ENCODE measurements at regions not wholly inside any gene's neighbourhood (a gene's known extent, or its start where the extent isn't known, plus 50 kb on each side); places are given as distances from the start of the nearest gene placed in this dataset.

DNA sequence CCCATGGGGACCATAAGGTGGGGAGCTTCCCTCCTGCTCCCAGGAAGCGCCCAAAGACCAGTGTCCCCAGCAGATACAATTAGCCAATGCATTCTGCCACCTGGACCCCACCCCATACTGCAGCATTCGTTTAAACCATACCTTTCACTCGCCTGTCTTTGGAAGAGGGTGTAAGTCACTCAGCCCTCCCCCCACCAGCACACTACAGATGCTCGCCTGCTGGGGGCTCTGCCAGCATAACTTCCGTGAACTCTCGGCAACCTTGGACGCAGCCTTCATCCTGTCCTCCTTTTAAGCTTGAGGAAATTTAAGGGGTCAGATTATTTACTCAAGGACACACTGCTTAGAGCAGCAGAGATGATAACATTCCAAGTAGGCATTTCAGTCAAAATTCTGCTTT, 94.4 kb upstream of the NAA20 start:
- Histone ChIP-seq H3K4me3 (ENCODE audit: low read depth, low read length) (no peak overlapping the region), H3K36me3 (ENCODE audit: control insufficient read depth in 2 of 2, insufficient read depth in 1 of 2, low read length in 2 of 2) (no peaks in the 10 kb centered on the region), H3K27ac (ENCODE audit: extremely low read depth, low read depth, low read length) (no peak overlapping the region), H3K4me1 (ENCODE audit: control insufficient read depth, insufficient read depth, low read length) (no peaks in the 10 kb centered on the region), H3K9me3 (ENCODE audit: control insufficient read depth, insufficient read depth, low read depth, low read length) (no peaks in the 10 kb centered on the region)
- TF ChIP-seq, protein P1, sequence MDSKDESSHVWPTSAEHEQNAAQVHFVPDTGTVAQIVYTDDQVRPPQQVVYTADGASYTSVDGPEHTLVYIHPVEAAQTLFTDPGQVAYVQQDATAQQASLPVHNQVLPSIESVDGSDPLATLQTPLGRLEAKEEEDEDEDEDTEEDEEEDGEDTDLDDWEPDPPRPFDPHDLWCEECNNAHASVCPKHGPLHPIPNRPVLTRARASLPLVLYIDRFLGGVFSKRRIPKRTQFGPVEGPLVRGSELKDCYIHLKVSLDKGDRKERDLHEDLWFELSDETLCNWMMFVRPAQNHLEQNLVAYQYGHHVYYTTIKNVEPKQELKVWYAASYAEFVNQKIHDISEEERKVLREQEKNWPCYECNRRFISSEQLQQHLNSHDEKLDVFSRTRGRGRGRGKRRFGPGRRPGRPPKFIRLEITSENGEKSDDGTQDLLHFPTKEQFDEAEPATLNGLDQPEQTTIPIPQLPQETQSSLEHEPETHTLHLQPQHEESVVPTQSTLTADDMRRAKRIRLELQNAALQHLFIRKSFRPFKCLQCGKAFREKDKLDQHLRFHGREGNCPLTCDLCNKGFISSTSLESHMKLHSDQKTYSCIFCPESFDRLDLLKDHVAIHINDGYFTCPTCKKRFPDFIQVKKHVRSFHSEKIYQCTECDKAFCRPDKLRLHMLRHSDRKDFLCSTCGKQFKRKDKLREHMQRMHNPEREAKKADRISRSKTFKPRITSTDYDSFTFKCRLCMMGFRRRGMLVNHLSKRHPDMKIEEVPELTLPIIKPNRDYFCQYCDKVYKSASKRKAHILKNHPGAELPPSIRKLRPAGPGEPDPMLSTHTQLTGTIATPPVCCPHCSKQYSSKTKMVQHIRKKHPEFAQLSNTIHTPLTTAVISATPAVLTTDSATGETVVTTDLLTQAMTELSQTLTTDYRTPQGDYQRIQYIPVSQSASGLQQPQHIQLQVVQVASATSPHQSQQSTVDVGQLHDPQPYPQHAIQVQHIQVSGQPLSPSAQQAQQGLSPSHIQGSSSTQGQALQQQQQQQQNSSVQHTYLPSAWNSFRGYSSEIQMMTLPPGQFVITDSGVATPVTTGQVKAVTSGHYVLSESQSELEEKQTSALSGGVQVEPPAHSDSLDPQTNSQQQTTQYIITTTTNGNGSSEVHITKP (tag by site-specific recombination; IDR thresholded peaks at IDR 0.05): no peak
- TF ChIP-seq, protein P2, sequence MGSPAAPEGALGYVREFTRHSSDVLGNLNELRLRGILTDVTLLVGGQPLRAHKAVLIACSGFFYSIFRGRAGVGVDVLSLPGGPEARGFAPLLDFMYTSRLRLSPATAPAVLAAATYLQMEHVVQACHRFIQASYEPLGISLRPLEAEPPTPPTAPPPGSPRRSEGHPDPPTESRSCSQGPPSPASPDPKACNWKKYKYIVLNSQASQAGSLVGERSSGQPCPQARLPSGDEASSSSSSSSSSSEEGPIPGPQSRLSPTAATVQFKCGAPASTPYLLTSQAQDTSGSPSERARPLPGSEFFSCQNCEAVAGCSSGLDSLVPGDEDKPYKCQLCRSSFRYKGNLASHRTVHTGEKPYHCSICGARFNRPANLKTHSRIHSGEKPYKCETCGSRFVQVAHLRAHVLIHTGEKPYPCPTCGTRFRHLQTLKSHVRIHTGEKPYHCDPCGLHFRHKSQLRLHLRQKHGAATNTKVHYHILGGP (tag by site-specific recombination; IDR thresholded peaks at IDR 0.05): no peak
- TF ChIP-seq TCF7L2 (IDR thresholded peaks at IDR 0.05; ENCODE audit: borderline replicate concordance, low read depth, low read length): no peak
- TF ChIP-seq, protein P3, sequence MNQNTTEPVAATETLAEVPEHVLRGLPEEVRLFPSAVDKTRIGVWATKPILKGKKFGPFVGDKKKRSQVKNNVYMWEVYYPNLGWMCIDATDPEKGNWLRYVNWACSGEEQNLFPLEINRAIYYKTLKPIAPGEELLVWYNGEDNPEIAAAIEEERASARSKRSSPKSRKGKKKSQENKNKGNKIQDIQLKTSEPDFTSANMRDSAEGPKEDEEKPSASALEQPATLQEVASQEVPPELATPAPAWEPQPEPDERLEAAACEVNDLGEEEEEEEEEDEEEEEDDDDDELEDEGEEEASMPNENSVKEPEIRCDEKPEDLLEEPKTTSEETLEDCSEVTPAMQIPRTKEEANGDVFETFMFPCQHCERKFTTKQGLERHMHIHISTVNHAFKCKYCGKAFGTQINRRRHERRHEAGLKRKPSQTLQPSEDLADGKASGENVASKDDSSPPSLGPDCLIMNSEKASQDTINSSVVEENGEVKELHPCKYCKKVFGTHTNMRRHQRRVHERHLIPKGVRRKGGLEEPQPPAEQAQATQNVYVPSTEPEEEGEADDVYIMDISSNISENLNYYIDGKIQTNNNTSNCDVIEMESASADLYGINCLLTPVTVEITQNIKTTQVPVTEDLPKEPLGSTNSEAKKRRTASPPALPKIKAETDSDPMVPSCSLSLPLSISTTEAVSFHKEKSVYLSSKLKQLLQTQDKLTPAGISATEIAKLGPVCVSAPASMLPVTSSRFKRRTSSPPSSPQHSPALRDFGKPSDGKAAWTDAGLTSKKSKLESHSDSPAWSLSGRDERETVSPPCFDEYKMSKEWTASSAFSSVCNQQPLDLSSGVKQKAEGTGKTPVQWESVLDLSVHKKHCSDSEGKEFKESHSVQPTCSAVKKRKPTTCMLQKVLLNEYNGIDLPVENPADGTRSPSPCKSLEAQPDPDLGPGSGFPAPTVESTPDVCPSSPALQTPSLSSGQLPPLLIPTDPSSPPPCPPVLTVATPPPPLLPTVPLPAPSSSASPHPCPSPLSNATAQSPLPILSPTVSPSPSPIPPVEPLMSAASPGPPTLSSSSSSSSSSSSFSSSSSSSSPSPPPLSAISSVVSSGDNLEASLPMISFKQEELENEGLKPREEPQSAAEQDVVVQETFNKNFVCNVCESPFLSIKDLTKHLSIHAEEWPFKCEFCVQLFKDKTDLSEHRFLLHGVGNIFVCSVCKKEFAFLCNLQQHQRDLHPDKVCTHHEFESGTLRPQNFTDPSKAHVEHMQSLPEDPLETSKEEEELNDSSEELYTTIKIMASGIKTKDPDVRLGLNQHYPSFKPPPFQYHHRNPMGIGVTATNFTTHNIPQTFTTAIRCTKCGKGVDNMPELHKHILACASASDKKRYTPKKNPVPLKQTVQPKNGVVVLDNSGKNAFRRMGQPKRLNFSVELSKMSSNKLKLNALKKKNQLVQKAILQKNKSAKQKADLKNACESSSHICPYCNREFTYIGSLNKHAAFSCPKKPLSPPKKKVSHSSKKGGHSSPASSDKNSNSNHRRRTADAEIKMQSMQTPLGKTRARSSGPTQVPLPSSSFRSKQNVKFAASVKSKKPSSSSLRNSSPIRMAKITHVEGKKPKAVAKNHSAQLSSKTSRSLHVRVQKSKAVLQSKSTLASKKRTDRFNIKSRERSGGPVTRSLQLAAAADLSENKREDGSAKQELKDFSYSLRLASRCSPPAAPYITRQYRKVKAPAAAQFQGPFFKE (tag by site-specific recombination; IDR thresholded peaks at IDR 0.05; ENCODE audit: borderline replicate concordance): no peak
- ChIA-PET POLR2A (no interaction called here), CTCF (interaction anchor here (1.1 kb wide), 1 partner anchor 95 kb away, joined by 3 read pairs; no protein-coding TSS in a partner anchor)

DNA sequence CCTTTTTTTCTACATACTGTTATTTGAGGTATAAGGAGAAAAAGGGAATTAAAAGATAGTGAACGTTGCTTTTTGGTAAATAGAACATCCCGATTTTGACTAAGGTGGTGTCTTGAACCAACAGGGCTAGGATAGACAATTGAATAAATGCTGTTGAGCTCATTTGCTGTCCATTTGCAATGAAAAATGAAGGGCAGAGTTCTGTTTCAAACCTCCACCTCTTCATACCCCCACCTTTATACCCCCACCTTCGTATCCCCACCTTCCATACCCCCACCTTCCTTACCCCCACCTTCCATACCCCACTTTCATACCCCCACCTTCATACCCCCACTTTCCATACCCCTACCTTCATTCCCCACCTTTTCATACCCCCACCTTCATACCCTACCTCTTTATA, 93.4 kb upstream of the NAA20 start:
- CTCF ChIA-PET: no interaction called here
- TF ChIP-seq ZNF571 (tag by site-specific recombination; IDR thresholded peaks at IDR 0.05) (no peak), ZNF416 (tag by site-specific recombination; IDR thresholded peaks at IDR 0.05) (no peak), REPIN1 (tag by site-specific recombination; IDR thresholded peaks at IDR 0.05; ENCODE audit: low read depth) (no peak), ZNF664 (tag by site-specific recombination; IDR thresholded peaks at IDR 0.05) (no peak), ZNF292 (tag by site-specific recombination; IDR thresholded peaks at IDR 0.05; ENCODE audit: borderline replicate concordance, low read depth) (no peak), ZNF140 (tag by site-specific recombination; IDR thresholded peaks at IDR 0.05) (no peak), ZNF211 (tag by site-specific recombination; IDR thresholded peaks at IDR 0.05; ENCODE audit: low read depth) (no peak), ZNF596 (tag by site-specific recombination; IDR thresholded peaks at IDR 0.05) (no peak), SCRT1 (tag by site-specific recombination; IDR thresholded peaks at IDR 0.05; ENCODE audit: borderline replicate concordance) (no peak), ZNF610 (tag by site-specific recombination; IDR thresholded peaks at IDR 0.05; ENCODE audit: borderline replicate concordance) (no peak), KLF7 (tag by site-specific recombination; IDR thresholded peaks at IDR 0.05; ENCODE audit: borderline replicate concordance) (no peak), ZNF777 (tag by site-specific recombination; IDR thresholded peaks at IDR 0.05; ENCODE audit: borderline replicate concordance) (no peak), ZNF184 (tag by site-specific recombination; IDR thresholded peaks at IDR 0.05) (no peak), KLF9 (tag by site-specific recombination; IDR thresholded peaks at IDR 0.05; ENCODE audit: low read depth) (no peak), ZNF785 (tag by site-specific recombination; IDR thresholded peaks at IDR 0.05) (no peak)
- TF ChIP-seq, protein P4, sequence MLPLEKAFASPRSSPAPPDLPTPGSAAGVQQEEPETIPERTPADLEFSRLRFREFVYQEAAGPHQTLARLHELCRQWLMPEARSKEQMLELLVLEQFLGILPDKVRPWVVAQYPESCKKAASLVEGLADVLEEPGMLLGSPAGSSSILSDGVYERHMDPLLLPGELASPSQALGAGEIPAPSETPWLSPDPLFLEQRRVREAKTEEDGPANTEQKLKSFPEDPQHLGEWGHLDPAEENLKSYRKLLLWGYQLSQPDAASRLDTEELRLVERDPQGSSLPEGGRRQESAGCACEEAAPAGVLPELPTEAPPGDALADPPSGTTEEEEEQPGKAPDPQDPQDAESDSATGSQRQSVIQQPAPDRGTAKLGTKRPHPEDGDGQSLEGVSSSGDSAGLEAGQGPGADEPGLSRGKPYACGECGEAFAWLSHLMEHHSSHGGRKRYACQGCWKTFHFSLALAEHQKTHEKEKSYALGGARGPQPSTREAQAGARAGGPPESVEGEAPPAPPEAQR (tag by site-specific recombination; IDR thresholded peaks at IDR 0.05): no peak
- TF ChIP-seq, protein P5, sequence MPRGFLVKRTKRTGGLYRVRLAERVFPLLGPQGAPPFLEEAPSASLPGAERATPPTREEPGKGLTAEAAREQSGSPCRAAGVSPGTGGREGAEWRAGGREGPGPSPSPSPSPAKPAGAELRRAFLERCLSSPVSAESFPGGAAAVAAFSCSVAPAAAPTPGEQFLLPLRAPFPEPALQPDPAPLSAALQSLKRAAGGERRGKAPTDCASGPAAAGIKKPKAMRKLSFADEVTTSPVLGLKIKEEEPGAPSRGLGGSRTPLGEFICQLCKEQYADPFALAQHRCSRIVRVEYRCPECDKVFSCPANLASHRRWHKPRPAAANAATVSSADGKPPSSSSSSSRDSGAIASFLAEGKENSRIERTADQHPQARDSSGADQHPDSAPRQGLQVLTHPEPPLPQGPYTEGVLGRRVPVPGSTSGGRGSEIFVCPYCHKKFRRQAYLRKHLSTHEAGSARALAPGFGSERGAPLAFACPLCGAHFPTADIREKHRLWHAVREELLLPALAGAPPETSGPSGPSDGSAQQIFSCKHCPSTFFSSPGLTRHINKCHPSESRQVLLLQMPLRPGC (tag by site-specific recombination; IDR thresholded peaks at IDR 0.05): no peak

More for the DNA sequence above, 93.4 kb upstream of the NAA20 start:
- Histone ChIP-seq H3K9me3 (ENCODE audit: control insufficient read depth, insufficient read depth, low read depth, low read length) (no peaks in the 10 kb centered on the region), H3K4me1 (ENCODE audit: control insufficient read depth, insufficient read depth, low read length) (no peaks in the 10 kb centered on the region), H3K4me3 (ENCODE audit: low read depth, low read length) (no peak overlapping the region), H3K27ac (ENCODE audit: extremely low read depth, low read depth, low read length) (no peak overlapping the region), H3K36me3 (ENCODE audit: control insufficient read depth in 2 of 2, insufficient read depth in 1 of 2, low read length in 2 of 2) (no peaks in the 10 kb centered on the region)
- POLR2A ChIA-PET: no interaction called here

Data from HEK293 (cell line).